ENCODE measurements at regions not wholly inside any gene's neighbourhood (a gene's known extent, or its start where the extent isn't known, plus 50 kb on each side); places are given as distances from the start of the nearest gene placed in this dataset.

- DNase-seq, result no peak
These were observed 121.3 kb upstream of the C1GALT1 start for GRCh38 chr7:7060828-7061599.

- no peak for DNase-seq
These were observed 104.4 kb upstream of the C1GALT1 start for GRCh38 chr7:7077945-7078344.

- no peak for DNase-seq
These were observed 101.5 kb upstream of the C1GALT1 start for GRCh38 chr7:7080802-7081201.

GRCh38 chr7:7090460-7090859 lies 91.9 kb upstream of the C1GALT1 start:
- no peak for DNase-seq

- no peak for DNase-seq
These were observed 84.0 kb upstream of the C1GALT1 start for GRCh38 chr7:7098280-7098818.

GRCh38 chr7:7099584-7100014 lies 82.7 kb upstream of the C1GALT1 start:
- DNase-seq, result peak; percentile 90

GRCh38 chr7:7100432-7100849 lies 81.9 kb upstream of the C1GALT1 start:
- peak; percentile 92 for DNase-seq

- DNase-seq, result no peak
These were observed 79.4 kb upstream of the C1GALT1 start for GRCh38 chr7:7102906-7103305.

GRCh38 chr7:7103343-7104313 lies 78.7 kb upstream of the C1GALT1 start:
- DNase-seq, result peak; percentile 91

- peak; percentile 81 for DNase-seq
These were observed 78.0 kb upstream of the C1GALT1 start for GRCh38 chr7:7104314-7104698.

- no peak for DNase-seq
These were observed 77.4 kb upstream of the C1GALT1 start for GRCh38 chr7:7104971-7105370.

GRCh38 chr7:7105800-7106582 lies 76.4 kb upstream of the C1GALT1 start:
- DNase-seq, result no peak

- no peak for DNase-seq
These were observed 73.4 kb upstream of the C1GALT1 start for GRCh38 chr7:7108931-7109330.

- DNase-seq, result no peak
These were observed 72.4 kb upstream of the C1GALT1 start for GRCh38 chr7:7109934-7110333.

- DNase-seq, result no peak
These were observed 71.6 kb upstream of the C1GALT1 start for GRCh38 chr7:7110706-7111105.

GRCh38 chr7:7112868-7113267 lies 69.5 kb upstream of the C1GALT1 start:
- DNase-seq, result no peak

- no peak for DNase-seq
These were observed 67.6 kb upstream of the C1GALT1 start for GRCh38 chr7:7114575-7115291.

GRCh38 chr7:7117935-7118586 lies 64.3 kb upstream of the C1GALT1 start:
- DNase-seq, result no peak

- no peak for DNase-seq
These were observed 63.5 kb upstream of the C1GALT1 start for GRCh38 chr7:7118822-7119221.

GRCh38 chr7:7119729-7120128 lies 62.6 kb upstream of the C1GALT1 start:
- DNase-seq, result no peak

GRCh38 chr7:7122033-7122478 lies 60.3 kb upstream of the C1GALT1 start:
- DNase-seq, result no peak

Data from hematopoietic multipotent progenitor cell treated with erythropoietin and hydrocortisone succinate and interleukin-3 and kit ligand, for 4 days (in vitro differentiated cells).